GM23338 (cell line): ENCODE measurements at regions not wholly inside any gene's neighbourhood (a gene's known extent, or its start where the extent isn't known, plus 50 kb on each side); places are given as distances from the start of the nearest gene placed in this dataset.

Experiments
- ATAC-seq: fragments of 200-7000 bp; cut with Tn5 transposase; 3 replicates; pipeline ENCODE4 v1.9.1; 2020
- DNase-seq: peaks from one replicate; pipeline ENCODE4 v3.0.0-alpha.2; 2015; ENCODE audit warnings: low spot score
- H2AFZ ChIP-seq: fragments of 200-600 bp; sonication (generic); 2 replicates; pipeline ENCODE4 v1.8.0; 2016; ENCODE audit warnings: antibody characterized with exemption, mild to moderate bottlenecking, moderate library complexity
- H3F3A ChIP-seq: fragments of 200-600 bp; sonication (generic); replicated peaks from 2 replicates; pipeline ENCODE4 v1.8.0; 2017; ENCODE audit warnings: antibody characterized with exemption, mixed run types, low read depth
- H3K27ac ChIP-seq: fragments of 200-600 bp; sonication (generic); 2 replicates; pipeline ENCODE4 v1.6.1; 2016; ENCODE audit warnings: low read depth
- H3K27me3 ChIP-seq: fragments of 200-600 bp; sonication (generic); 2 replicates; pipeline ENCODE4 v1.8.0; 2016; ENCODE audit warnings: mild to moderate bottlenecking, mixed run types, moderate library complexity; ENCODE audit not compliant: insufficient read depth
- H3K36me3 ChIP-seq: fragments of 200-600 bp; sonication (generic); 2 replicates; pipeline ENCODE4 v1.8.0; 2016; ENCODE audit warnings: mild to moderate bottlenecking; ENCODE audit not compliant: insufficient read depth
- H3K4me1 ChIP-seq: fragments of 200-600 bp; sonication (generic); 2 replicates; pipeline ENCODE4 v1.8.0; 2016; ENCODE audit warnings: mild to moderate bottlenecking, moderate library complexity; ENCODE audit not compliant: insufficient read depth
- H3K4me2 ChIP-seq: fragments of 200-600 bp; sonication (generic); 2 replicates; pipeline ENCODE4 v1.7.1; 2017; ENCODE audit warnings: mixed run types
- H3K4me3 ChIP-seq: fragments of 200-600 bp; sonication (generic); 2 replicates; pipeline ENCODE4 v1.6.1; 2016; ENCODE audit warnings: mixed run types
- H3K79me2 ChIP-seq: fragments of 200-600 bp; sonication (generic); replicated peaks from 2 replicates; pipeline ENCODE4 v1.8.0; 2017; ENCODE audit warnings: mild to moderate bottlenecking; ENCODE audit not compliant: insufficient read depth
- H3K9me2 ChIP-seq: fragments of 200-600 bp; sonication (generic); 2 replicates; pipeline ENCODE4 v1.8.0; 2017; ENCODE audit not compliant: insufficient read depth
- H4K20me1 ChIP-seq: fragments of 200-600 bp; sonication (generic); replicated peaks from 2 replicates; pipeline ENCODE4 v1.8.0; 2017; ENCODE audit warnings: mild to moderate bottlenecking; ENCODE audit not compliant: insufficient read depth
- H3K27ac Mint-ChIP-seq: 2 replicates; pipeline ENCODE4 v1.8.0; 2020; ENCODE audit warnings: inconsistent platforms, mild to moderate bottlenecking, moderate library complexity, mixed read lengths
- H3K27me3 Mint-ChIP-seq: 3 replicates; pipeline ENCODE4 v1.8.0; 2022; ENCODE audit warnings: low read depth, mild to moderate bottlenecking, moderate library complexity, mixed read lengths, inconsistent platforms; ENCODE audit not compliant: insufficient read depth, poor library complexity
- H3K36me3 Mint-ChIP-seq: 3 replicates; pipeline ENCODE4 v1.8.0; 2021; ENCODE audit warnings: low read depth, mild to moderate bottlenecking, inconsistent platforms, moderate library complexity, mixed read lengths
- H3K4me1 Mint-ChIP-seq: 3 replicates; pipeline ENCODE4 v1.8.0; 2020; ENCODE audit warnings: mild to moderate bottlenecking, inconsistent platforms, mixed read lengths
- H3K4me3 Mint-ChIP-seq: 3 replicates; pipeline ENCODE4 v1.8.0; 2021; ENCODE audit warnings: moderate library complexity, mild to moderate bottlenecking, inconsistent platforms, mixed read lengths
- H3K9me3 Mint-ChIP-seq: 3 replicates; pipeline ENCODE4 v1.8.0; 2020; ENCODE audit warnings: moderate library complexity, mild to moderate bottlenecking, inconsistent platforms, mixed read lengths
- CREB1 ChIP-seq: fragments of 250-450 bp; sonication (Bioruptor Pico); IDR thresholded peaks from 2 replicates; pipeline ENCODE4 v1.5.0; 2020; ENCODE audit warnings: low read depth, mild to moderate bottlenecking, moderate library complexity
- CTCF ChIP-seq, 2 experiments: fragments of 200-600 bp in 1 of 2; sonication (generic) in 1 of 2; conservative IDR thresholded peaks; 2 replicates each; pipeline versions ENCODE4 v1.5.1 to v1.6.1; 2016 to 2017; ENCODE audit warnings: antibody characterized with exemption in 2 of 2, low read depth in 2 of 2, mild to moderate bottlenecking in 2 of 2, moderate library complexity in 1 of 2
- EZH2 ChIP-seq: fragments of 200-600 bp; sonication (generic); IDR thresholded peaks from one replicate; pipeline ENCODE4 v1.8.0; 2017; ENCODE audit warnings: antibody characterized with exemption, mild to moderate bottlenecking, low read depth; ENCODE audit not compliant: unreplicated experiment
- EZH2phosphoT487 ChIP-seq: fragments of 200-600 bp; sonication (generic); IDR thresholded peaks from one replicate; pipeline ENCODE4 v1.8.1; 2018; ENCODE audit warnings: antibody characterized with exemption; ENCODE audit not compliant: unreplicated experiment
- JUNB ChIP-seq: IDR thresholded peaks from one replicate; pipeline ENCODE4 v1.6.1; 2016; ENCODE audit warnings: antibody characterized with exemption; ENCODE audit not compliant: unreplicated experiment
- NANOG ChIP-seq: IDR thresholded peaks from 2 replicates; pipeline ENCODE4 v1.6.1; 2016; ENCODE audit warnings: antibody characterized with exemption, borderline replicate concordance
- POLR2AphosphoS5 ChIP-seq: IDR thresholded peaks from 2 replicates; pipeline ENCODE4 v1.6.1; 2016; ENCODE audit warnings: antibody characterized with exemption, low read depth
- REST ChIP-seq: IDR thresholded peaks from one replicate; pipeline ENCODE4 v1.6.1; 2018; ENCODE audit warnings: antibody characterized with exemption; ENCODE audit not compliant: unreplicated experiment
- STAT1 ChIP-seq: IDR thresholded peaks from one replicate; pipeline ENCODE4 v1.6.1; 2016; ENCODE audit warnings: antibody characterized with exemption; ENCODE audit not compliant: unreplicated experiment
- ZNF114 ChIP-seq: fragments of 250-450 bp; sonication (Bioruptor Pico); IDR thresholded peaks from 2 replicates; pipeline ENCODE4 v1.5.0; 2020; ENCODE audit warnings: mild to moderate bottlenecking, moderate library complexity
- ZNF331 ChIP-seq: fragments of 250-450 bp; sonication (Bioruptor Pico); IDR thresholded peaks from 2 replicates; pipeline ENCODE4 v1.5.0; 2020; ENCODE audit warnings: low read depth, mild to moderate bottlenecking, moderate library complexity
- TF ChIP-seq, protein P1 (sequence below): IDR thresholded peaks from 2 replicates; pipeline ENCODE4 v1.6.1; 2016; ENCODE audit warnings: antibody characterized with exemption
- TF ChIP-seq, protein P2 (sequence below): fragments of 250-450 bp; sonication (Bioruptor Pico); IDR thresholded peaks from 2 replicates; pipeline ENCODE4 v1.5.0; 2020; ENCODE audit warnings: mild to moderate bottlenecking, moderate library complexity

GRCh38 chr7:85771516-85771915, 584.7 kb upstream of the SEMA3D start:
- H3K4me2 ChIP-seq = no peak overlapping the region
- DNase-seq (no peak), ATAC-seq (no peak)
- H4K20me1 ChIP-seq = no peaks in the 10 kb centered on the region
- no peaks in the 10 kb centered on the region for H3K9me2 ChIP-seq
- no peaks in the 10 kb centered on the region for H3K79me2 ChIP-seq
- no peak overlapping the region for H3K27ac ChIP-seq
- Mint-ChIP-seq H3K4me3 (no peak overlapping the region), H3K36me3 (no peaks in the 10 kb centered on the region), H3K9me3 (peaks cover 4% of the 10 kb centered on the region; the same call in 1 of the 3 replicates), H3K27ac (no peak overlapping the region), H3K27me3 (peaks cover 5% of the 10 kb centered on the region), H3K4me1 (no peaks in the 10 kb centered on the region)
- H3K36me3 ChIP-seq = no peaks in the 10 kb centered on the region
- H3K27me3 ChIP-seq = peaks cover 40% of the 10 kb centered on the region
- H3K4me1 ChIP-seq = no peaks in the 10 kb centered on the region
- no peaks in the 10 kb centered on the region for H3F3A ChIP-seq
- TF ChIP-seq EZH2phosphoT487 = no peak
- no peak for TF ChIP-seq POLR2AphosphoS5
- TF ChIP-seq NANOG = no peak
- no peak for TF ChIP-seq CTCF (conservative IDR thresholded peaks at IDR 0.05; ENCODE audit: low read depth in 2 of 2)
- TF ChIP-seq ZNF331 (CRISPR knock-in tag) = no peak
- TF ChIP-seq EZH2 = no peak
- TF ChIP-seq CREB1 (CRISPR knock-in tag) = no peak
- TF ChIP-seq REST = no peak
- TF ChIP-seq, protein P1, sequence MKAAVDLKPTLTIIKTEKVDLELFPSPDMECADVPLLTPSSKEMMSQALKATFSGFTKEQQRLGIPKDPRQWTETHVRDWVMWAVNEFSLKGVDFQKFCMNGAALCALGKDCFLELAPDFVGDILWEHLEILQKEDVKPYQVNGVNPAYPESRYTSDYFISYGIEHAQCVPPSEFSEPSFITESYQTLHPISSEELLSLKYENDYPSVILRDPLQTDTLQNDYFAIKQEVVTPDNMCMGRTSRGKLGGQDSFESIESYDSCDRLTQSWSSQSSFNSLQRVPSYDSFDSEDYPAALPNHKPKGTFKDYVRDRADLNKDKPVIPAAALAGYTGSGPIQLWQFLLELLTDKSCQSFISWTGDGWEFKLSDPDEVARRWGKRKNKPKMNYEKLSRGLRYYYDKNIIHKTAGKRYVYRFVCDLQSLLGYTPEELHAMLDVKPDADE = no peak
- no peak for TF ChIP-seq ZNF114
- TF ChIP-seq STAT1 = no peak
- TF ChIP-seq, protein P2, sequence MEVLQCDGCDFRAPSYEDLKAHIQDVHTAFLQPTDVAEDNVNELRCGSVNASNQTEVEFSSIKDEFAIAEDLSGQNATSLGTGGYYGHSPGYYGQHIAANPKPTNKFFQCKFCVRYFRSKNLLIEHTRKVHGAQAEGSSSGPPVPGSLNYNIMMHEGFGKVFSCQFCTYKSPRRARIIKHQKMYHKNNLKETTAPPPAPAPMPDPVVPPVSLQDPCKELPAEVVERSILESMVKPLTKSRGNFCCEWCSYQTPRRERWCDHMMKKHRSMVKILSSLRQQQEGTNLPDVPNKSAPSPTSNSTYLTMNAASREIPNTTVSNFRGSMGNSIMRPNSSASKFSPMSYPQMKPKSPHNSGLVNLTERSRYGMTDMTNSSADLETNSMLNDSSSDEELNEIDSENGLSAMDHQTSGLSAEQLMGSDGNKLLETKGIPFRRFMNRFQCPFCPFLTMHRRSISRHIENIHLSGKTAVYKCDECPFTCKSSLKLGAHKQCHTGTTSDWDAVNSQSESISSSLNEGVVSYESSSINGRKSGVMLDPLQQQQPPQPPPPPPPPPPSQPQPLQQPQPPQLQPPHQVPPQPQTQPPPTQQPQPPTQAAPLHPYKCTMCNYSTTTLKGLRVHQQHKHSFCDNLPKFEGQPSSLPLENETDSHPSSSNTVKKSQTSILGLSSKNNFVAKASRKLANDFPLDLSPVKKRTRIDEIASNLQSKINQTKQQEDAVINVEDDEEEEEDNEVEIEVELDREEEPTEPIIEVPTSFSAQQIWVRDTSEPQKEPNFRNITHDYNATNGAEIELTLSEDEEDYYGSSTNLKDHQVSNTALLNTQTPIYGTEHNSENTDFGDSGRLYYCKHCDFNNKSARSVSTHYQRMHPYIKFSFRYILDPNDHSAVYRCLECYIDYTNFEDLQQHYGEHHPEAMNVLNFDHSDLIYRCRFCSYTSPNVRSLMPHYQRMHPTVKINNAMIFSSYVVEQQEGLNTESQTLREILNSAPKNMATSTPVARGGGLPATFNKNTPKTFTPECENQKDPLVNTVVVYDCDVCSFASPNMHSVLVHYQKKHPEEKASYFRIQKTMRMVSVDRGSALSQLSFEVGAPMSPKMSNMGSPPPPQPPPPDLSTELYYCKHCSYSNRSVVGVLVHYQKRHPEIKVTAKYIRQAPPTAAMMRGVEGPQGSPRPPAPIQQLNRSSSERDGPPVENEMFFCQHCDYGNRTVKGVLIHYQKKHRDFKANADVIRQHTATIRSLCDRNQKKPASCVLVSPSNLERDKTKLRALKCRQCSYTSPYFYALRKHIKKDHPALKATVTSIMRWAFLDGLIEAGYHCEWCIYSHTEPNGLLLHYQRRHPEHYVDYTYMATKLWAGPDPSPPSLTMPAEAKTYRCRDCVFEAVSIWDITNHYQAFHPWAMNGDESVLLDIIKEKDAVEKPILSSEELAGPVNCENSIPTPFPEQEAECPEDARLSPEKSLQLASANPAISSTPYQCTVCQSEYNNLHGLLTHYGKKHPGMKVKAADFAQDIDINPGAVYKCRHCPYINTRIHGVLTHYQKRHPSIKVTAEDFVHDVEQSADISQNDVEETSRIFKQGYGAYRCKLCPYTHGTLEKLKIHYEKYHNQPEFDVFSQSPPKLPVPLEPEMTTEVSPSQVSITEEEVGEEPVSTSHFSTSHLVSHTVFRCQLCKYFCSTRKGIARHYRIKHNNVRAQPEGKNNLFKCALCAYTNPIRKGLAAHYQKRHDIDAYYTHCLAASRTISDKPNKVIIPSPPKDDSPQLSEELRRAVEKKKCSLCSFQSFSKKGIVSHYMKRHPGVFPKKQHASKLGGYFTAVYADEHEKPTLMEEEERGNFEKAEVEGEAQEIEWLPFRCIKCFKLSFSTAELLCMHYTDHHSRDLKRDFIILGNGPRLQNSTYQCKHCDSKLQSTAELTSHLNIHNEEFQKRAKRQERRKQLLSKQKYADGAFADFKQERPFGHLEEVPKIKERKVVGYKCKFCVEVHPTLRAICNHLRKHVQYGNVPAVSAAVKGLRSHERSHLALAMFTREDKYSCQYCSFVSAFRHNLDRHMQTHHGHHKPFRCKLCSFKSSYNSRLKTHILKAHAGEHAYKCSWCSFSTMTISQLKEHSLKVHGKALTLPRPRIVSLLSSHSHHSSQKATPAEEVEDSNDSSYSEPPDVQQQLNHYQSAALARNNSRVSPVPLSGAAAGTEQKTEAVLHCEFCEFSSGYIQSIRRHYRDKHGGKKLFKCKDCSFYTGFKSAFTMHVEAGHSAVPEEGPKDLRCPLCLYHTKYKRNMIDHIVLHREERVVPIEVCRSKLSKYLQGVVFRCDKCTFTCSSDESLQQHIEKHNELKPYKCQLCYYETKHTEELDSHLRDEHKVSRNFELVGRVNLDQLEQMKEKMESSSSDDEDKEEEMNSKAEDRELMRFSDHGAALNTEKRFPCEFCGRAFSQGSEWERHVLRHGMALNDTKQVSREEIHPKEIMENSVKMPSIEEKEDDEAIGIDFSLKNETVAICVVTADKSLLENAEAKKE (CRISPR knock-in tag) = no peak
- TF ChIP-seq JUNB = no peak
- H3K4me3 ChIP-seq = no peak overlapping the region
- no peak overlapping the region for H2AFZ ChIP-seq
